ENCODE measurements at regions not wholly inside any gene's neighbourhood (a gene's known extent, or its start where the extent isn't known, plus 50 kb on each side); places are given as distances from the start of the nearest gene placed in this dataset.

GRCh38 chr6:3538536-3538935 is 81.7 kb upstream of the SLC22A23 start:
- TF ChIP-seq POLR2AphosphoS5 (IDR thresholded peaks at IDR 0.05) (no peak), CTCF (IDR thresholded peaks at IDR 0.05 in 8 of 11, conservative IDR thresholded peaks at IDR 0.05 in 3 of 11) (no peak)

Measured in spleen (tissue), 7 donors.